Progenitor cell of endocrine pancreas (in vitro differentiated cells): ENCODE measurements at regions not wholly inside any gene's neighbourhood (a gene's known extent, or its start where the extent isn't known, plus 50 kb on each side); places are given as distances from the start of the nearest gene placed in this dataset.

ENCODE experiments used
- DNase-seq: peaks from one replicate; pipeline ENCODE4 v3.0.0; 2021; ENCODE audit warnings: low spot score; ENCODE audit not compliant: unreplicated experiment
- H3K27ac Mint-ChIP-seq: 2 replicates; pipeline ENCODE4 v1.8.0; 2021; ENCODE audit warnings: mild to moderate bottlenecking, moderate library complexity, mixed read lengths
- H3K27me3 Mint-ChIP-seq: 2 replicates; pipeline ENCODE4 v1.8.0; 2021; ENCODE audit warnings: mixed read lengths
- H3K36me3 Mint-ChIP-seq: 2 replicates; pipeline ENCODE4 v1.8.0; 2022; ENCODE audit warnings: mixed read lengths; ENCODE audit not compliant: insufficient read depth
- H3K4me1 Mint-ChIP-seq: 2 replicates; pipeline ENCODE4 v1.8.0; 2021; ENCODE audit warnings: low read depth, mixed read lengths
- H3K4me3 Mint-ChIP-seq: 2 replicates; pipeline ENCODE4 v1.8.0; 2021; ENCODE audit warnings: low read depth, mild to moderate bottlenecking, moderate library complexity, mixed read lengths
- H3K9me3 Mint-ChIP-seq: 2 replicates; pipeline ENCODE4 v1.8.0; 2021; ENCODE audit warnings: low read depth, mixed read lengths
- TF ChIP-seq, protein P1 (sequence below): fragments of 200-600 bp; sonication (generic); IDR thresholded peaks from one replicate; pipeline ENCODE4 v1.5.0; 2021; ENCODE audit warnings: antibody characterized with exemption, mild to moderate bottlenecking; ENCODE audit not compliant: unreplicated experiment

- Mint-ChIP-seq H3K27me3 (no peaks in the 10 kb centered on the region), H3K27ac (no peak overlapping the region), H3K4me1 (no peaks in the 10 kb centered on the region), H3K9me3 (no peaks in the 10 kb centered on the region), H3K36me3 (no peaks in the 10 kb centered on the region), H3K4me3 (no peak overlapping the region)
- TF ChIP-seq, protein P1, sequence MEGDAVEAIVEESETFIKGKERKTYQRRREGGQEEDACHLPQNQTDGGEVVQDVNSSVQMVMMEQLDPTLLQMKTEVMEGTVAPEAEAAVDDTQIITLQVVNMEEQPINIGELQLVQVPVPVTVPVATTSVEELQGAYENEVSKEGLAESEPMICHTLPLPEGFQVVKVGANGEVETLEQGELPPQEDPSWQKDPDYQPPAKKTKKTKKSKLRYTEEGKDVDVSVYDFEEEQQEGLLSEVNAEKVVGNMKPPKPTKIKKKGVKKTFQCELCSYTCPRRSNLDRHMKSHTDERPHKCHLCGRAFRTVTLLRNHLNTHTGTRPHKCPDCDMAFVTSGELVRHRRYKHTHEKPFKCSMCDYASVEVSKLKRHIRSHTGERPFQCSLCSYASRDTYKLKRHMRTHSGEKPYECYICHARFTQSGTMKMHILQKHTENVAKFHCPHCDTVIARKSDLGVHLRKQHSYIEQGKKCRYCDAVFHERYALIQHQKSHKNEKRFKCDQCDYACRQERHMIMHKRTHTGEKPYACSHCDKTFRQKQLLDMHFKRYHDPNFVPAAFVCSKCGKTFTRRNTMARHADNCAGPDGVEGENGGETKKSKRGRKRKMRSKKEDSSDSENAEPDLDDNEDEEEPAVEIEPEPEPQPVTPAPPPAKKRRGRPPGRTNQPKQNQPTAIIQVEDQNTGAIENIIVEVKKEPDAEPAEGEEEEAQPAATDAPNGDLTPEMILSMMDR, result no peak
- DNase-seq, result no peak
These were observed 176.6 kb upstream of the ADAMTS5 start for GRCh38 chr21:27143476-27143875.

- Mint-ChIP-seq H3K27ac (no peak overlapping the region), H3K27me3 (no peaks in the 10 kb centered on the region), H3K4me1 (no peaks in the 10 kb centered on the region), H3K36me3 (no peaks in the 10 kb centered on the region), H3K4me3 (no peak overlapping the region), H3K9me3 (no peaks in the 10 kb centered on the region)
- no peak for DNase-seq
- TF ChIP-seq, protein P1, result no peak
These were observed 172.6 kb upstream of the ADAMTS5 start for GRCh38 chr21:27139526-27139925.

GRCh38 chr21:27134516-27134915 lies 167.6 kb upstream of the ADAMTS5 start:
- no peaks in the 10 kb centered on the region for H3K9me3 Mint-ChIP-seq
- no peak overlapping the region for H3K4me3 Mint-ChIP-seq
- no peak for DNase-seq
- H3K36me3 Mint-ChIP-seq, result no peaks in the 10 kb centered on the region
- no peaks in the 10 kb centered on the region for H3K27me3 Mint-ChIP-seq
- TF ChIP-seq, protein P1, result no peak
- no peak overlapping the region for H3K27ac Mint-ChIP-seq
- peaks cover 1% of the 10 kb centered on the region for H3K4me1 Mint-ChIP-seq

DNA sequence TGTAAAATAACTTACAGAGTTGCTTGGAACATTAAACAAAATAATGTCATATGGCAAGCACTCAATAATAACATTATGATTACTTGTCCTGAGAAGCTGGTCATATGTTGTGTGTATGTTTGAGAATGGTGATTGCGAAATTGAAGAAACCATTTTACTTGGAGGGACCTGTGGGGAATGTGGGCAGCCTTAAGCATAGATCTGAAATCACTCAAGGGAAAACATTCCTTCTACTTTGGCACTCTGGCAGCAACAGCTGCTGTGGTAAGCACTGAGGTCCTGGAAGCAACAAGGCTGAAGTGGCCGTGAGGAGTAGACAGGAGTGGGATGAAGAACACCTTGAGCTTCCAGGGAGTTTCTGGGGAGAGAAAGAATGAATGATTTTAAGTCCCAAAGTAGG lies 165.4 kb upstream of the ADAMTS5 start:
- TF ChIP-seq, protein P1, result no peak
- Mint-ChIP-seq H3K4me1 (peaks cover 1% of the 10 kb centered on the region), H3K36me3 (no peaks in the 10 kb centered on the region), H3K4me3 (no peak overlapping the region), H3K27me3 (no peaks in the 10 kb centered on the region), H3K9me3 (no peaks in the 10 kb centered on the region), H3K27ac (no peak overlapping the region)
- no peak for DNase-seq

- no peak overlapping the region for H3K27ac Mint-ChIP-seq
- H3K9me3 Mint-ChIP-seq, result no peaks in the 10 kb centered on the region
- TF ChIP-seq, protein P1, result no peak
- no peak overlapping the region for H3K4me3 Mint-ChIP-seq
- DNase-seq, result no peak
- H3K36me3 Mint-ChIP-seq, result no peaks in the 10 kb centered on the region
- H3K27me3 Mint-ChIP-seq, result no peaks in the 10 kb centered on the region
- peaks cover 1% of the 10 kb centered on the region for H3K4me1 Mint-ChIP-seq
These were observed 163.3 kb upstream of the ADAMTS5 start for GRCh38 chr21:27130154-27130553.
